ENCODE measurements at regions not wholly inside any gene's neighbourhood (a gene's known extent, or its start where the extent isn't known, plus 50 kb on each side); places are given as distances from the start of the nearest gene placed in this dataset.
"Not testable (repeated sequence)": the region's sequence is repeated elsewhere in the genome, so short reads cannot be mapped to it uniquely, and the experiment has no call there.

GRCh38 chr2:203626952-203627681 lies 79.3 kb upstream of the CD28 start:
- ATAC-seq (peak; percentile 69 to 82), DNase-seq (no peak)
- intact Hi-C loops (cut with DNase I), result no loop called here

GRCh38 chr2:203629699-203630098 lies 76.7 kb upstream of the CD28 start:
- intact Hi-C loops (cut with DNase I), result no loop called here
- no peak for DNase-seq
- no peak for ATAC-seq

GRCh38 chr2:203631068-203631757 lies 75.2 kb upstream of the CD28 start:
- ATAC-seq, result no peak
- DNase-seq, result no peak
- intact Hi-C loops (cut with DNase I), result no loop called here

GRCh38 chr2:203636588-203637470 lies 69.6 kb upstream of the CD28 start:
- DNase-seq (no peak), ATAC-seq (peak; percentile 62 to 73)
- intact Hi-C loops (cut with DNase I), result no loop called here

- ATAC-seq, result peak in 1 of 2 donors; percentile 49
- DNase-seq, result no peak
- intact Hi-C loops (cut with DNase I), result no loop called here
Observed at GRCh38 chr2:203637471-203638167, 68.8 kb upstream of the CD28 start.

- intact Hi-C loops (cut with DNase I); DNase-seq; ATAC-seq: not testable (repeated sequence)
Observed at GRCh38 chr2:203641865-203642264, 64.6 kb upstream of the CD28 start.

- ATAC-seq; DNase-seq; intact Hi-C loops (cut with DNase I): not testable (repeated sequence)
Observed at GRCh38 chr2:203642841-203643240, 63.6 kb upstream of the CD28 start.

GRCh38 chr2:203645831-203646230 lies 60.6 kb upstream of the CD28 start:
- DNase-seq, result no peak
- intact Hi-C loops (cut with DNase I), result no loop called here

GRCh38 chr2:203646266-203646864 lies 60.1 kb upstream of the CD28 start:
- no peak for DNase-seq
- no peak for ATAC-seq
- intact Hi-C loops (cut with DNase I), result no loop called here

More at GRCh38 chr2:203645831-203646230, 60.6 kb upstream of the CD28 start:
- no peak for ATAC-seq

GRCh38 chr2:203646961-203647360 lies 59.5 kb upstream of the CD28 start:
- intact Hi-C loops (cut with DNase I), result no loop called here

GRCh38 chr2:203647579-203647978 lies 58.9 kb upstream of the CD28 start:
- intact Hi-C loops (cut with DNase I), result no loop called here
- no peak for ATAC-seq
- DNase-seq, result no peak

More at GRCh38 chr2:203646961-203647360, 59.5 kb upstream of the CD28 start:
- no peak for ATAC-seq
- no peak for DNase-seq

GRCh38 chr2:203648273-203648672 lies 58.2 kb upstream of the CD28 start:
- intact Hi-C loops (cut with DNase I), result no loop called here
- ATAC-seq, result no peak
- DNase-seq, result no peak

- no peak for ATAC-seq
- DNase-seq, result no peak
- intact Hi-C loops (cut with DNase I), result no loop called here
Observed at GRCh38 chr2:203649176-203649814, 57.1 kb upstream of the CD28 start.

- ATAC-seq, result peak; percentile 72 to 79
- intact Hi-C loops (cut with DNase I), result loop anchor here in 1 of 2 donors (10.0 kb wide), 1 partner anchor 156 kb away; no protein-coding TSS in a partner anchor
- no peak for DNase-seq
Observed at GRCh38 chr2:203650860-203651613, 55.4 kb upstream of the CD28 start.

GRCh38 chr2:203651621-203652020 lies 54.8 kb upstream of the CD28 start:
- ATAC-seq, result no peak
- no peak for DNase-seq
- intact Hi-C loops (cut with DNase I), result loop anchor here in 1 of 2 donors (10.0 kb wide), 1 partner anchor 157 kb away; no protein-coding TSS in a partner anchor

GRCh38 chr2:203654826-203655225 lies 51.6 kb upstream of the CD28 start:
- DNase-seq (no peak), ATAC-seq (no peak)
- intact Hi-C loops (cut with DNase I), result loop anchor here in 1 of 2 donors (10.0 kb wide), 1 partner anchor 160 kb away; no protein-coding TSS in a partner anchor
